ENCODE measurements at regions not wholly inside any gene's neighbourhood (a gene's known extent, or its start where the extent isn't known, plus 50 kb on each side); places are given as distances from the start of the nearest gene placed in this dataset.

GRCh38 chr4:154137320-154137905 is 348.5 kb upstream of the SFRP2 start:
- TF ChIP-seq CTCF (IDR thresholded peaks at IDR 0.05; ENCODE audit: unreplicated experiment): no peak
- H3K36me3 Mint-ChIP-seq (ENCODE audit: insufficient read depth, unreplicated experiment): no peaks in the 10 kb centered on the region
- no TSS peak for BruUV-seq (replicated peaks)
- H3K9me3 Mint-ChIP-seq (ENCODE audit: unreplicated experiment): no peaks in the 10 kb centered on the region
- intact Hi-C loops (cut with micrococcal nuclease): no loop called here
- H3K27ac Mint-ChIP-seq (ENCODE audit: low read depth, unreplicated experiment): no peak overlapping the region
- no peaks in the 10 kb centered on the region for H3K27me3 Mint-ChIP-seq (ENCODE audit: insufficient read depth, unreplicated experiment)
- no peak for DNase-seq (ENCODE audit: unreplicated experiment)
- CTCF ChIA-PET: interaction anchor here (0.8 kb wide), 1 partner anchor 261 kb away, joined by 3 read pairs; no protein-coding TSS in a partner anchor
- no peak overlapping the region for H3K4me3 Mint-ChIP-seq (ENCODE audit: unreplicated experiment)
- POLR2A ChIA-PET: no interaction called here
- H3K4me1 Mint-ChIP-seq (ENCODE audit: insufficient read depth, unreplicated experiment): peaks cover 13% of the 10 kb centered on the region

GRCh38 chr4:154135576-154135975 is 346.7 kb upstream of the SFRP2 start:
- POLR2A ChIA-PET: no interaction called here
- H3K9me3 Mint-ChIP-seq (ENCODE audit: unreplicated experiment): no peaks in the 10 kb centered on the region
- TF ChIP-seq CTCF (IDR thresholded peaks at IDR 0.05; ENCODE audit: unreplicated experiment): no peak
- no peak for DNase-seq (ENCODE audit: unreplicated experiment)
- peaks cover 17% of the 10 kb centered on the region for H3K4me1 Mint-ChIP-seq (ENCODE audit: insufficient read depth, unreplicated experiment)
- no peak overlapping the region for H3K27ac Mint-ChIP-seq (ENCODE audit: low read depth, unreplicated experiment)
- no peak overlapping the region for H3K4me3 Mint-ChIP-seq (ENCODE audit: unreplicated experiment)
- H3K36me3 Mint-ChIP-seq (ENCODE audit: insufficient read depth, unreplicated experiment): no peaks in the 10 kb centered on the region
- intact Hi-C loops (cut with micrococcal nuclease): no loop called here
- no TSS peak for BruUV-seq (replicated peaks)
- CTCF ChIA-PET: no interaction called here
- no peaks in the 10 kb centered on the region for H3K27me3 Mint-ChIP-seq (ENCODE audit: insufficient read depth, unreplicated experiment)

GRCh38 chr4:154132406-154132805 is 343.5 kb upstream of the SFRP2 start:
- ChIA-PET CTCF (no interaction called here), POLR2A (interaction anchor here (0.6 to 1.2 kb wide), 3 partner anchors 9 to 73 kb away, joined by 3 to 4 read pairs (median 4); no protein-coding TSS in a partner anchor)
- intact Hi-C loops (cut with micrococcal nuclease): no loop called here
- Mint-ChIP-seq H3K36me3 (ENCODE audit: insufficient read depth, unreplicated experiment) (no peaks in the 10 kb centered on the region), H3K27me3 (ENCODE audit: insufficient read depth, unreplicated experiment) (no peaks in the 10 kb centered on the region), H3K27ac (ENCODE audit: low read depth, unreplicated experiment) (no peak overlapping the region), H3K9me3 (ENCODE audit: unreplicated experiment) (no peaks in the 10 kb centered on the region), H3K4me3 (ENCODE audit: unreplicated experiment) (no peak overlapping the region), H3K4me1 (ENCODE audit: insufficient read depth, unreplicated experiment) (peaks cover 17% of the 10 kb centered on the region)
- no TSS peak for BruUV-seq (replicated peaks)
- no peak for TF ChIP-seq CTCF (IDR thresholded peaks at IDR 0.05; ENCODE audit: unreplicated experiment)
- DNase-seq (ENCODE audit: unreplicated experiment): no peak

- TF ChIP-seq CTCF (IDR thresholded peaks at IDR 0.05; ENCODE audit: unreplicated experiment): no peak
- Mint-ChIP-seq H3K4me3 (ENCODE audit: unreplicated experiment) (no peak overlapping the region), H3K27ac (ENCODE audit: low read depth, unreplicated experiment) (no peak overlapping the region), H3K36me3 (ENCODE audit: insufficient read depth, unreplicated experiment) (no peaks in the 10 kb centered on the region), H3K27me3 (ENCODE audit: insufficient read depth, unreplicated experiment) (no peaks in the 10 kb centered on the region), H3K4me1 (ENCODE audit: insufficient read depth, unreplicated experiment) (peaks cover 17% of the 10 kb centered on the region), H3K9me3 (ENCODE audit: unreplicated experiment) (no peaks in the 10 kb centered on the region)
- intact Hi-C loops (cut with micrococcal nuclease): no loop called here
- peak; percentile 18 for DNase-seq (ENCODE audit: unreplicated experiment)
- POLR2A ChIA-PET: no interaction called here
- CTCF ChIA-PET: interaction anchor here (1.0 kb wide), 1 partner anchor 341 kb away, joined by 3 read pairs; no protein-coding TSS in a partner anchor
- BruUV-seq (replicated peaks): no TSS peak
Observed at GRCh38 chr4:154126276-154126675, 337.4 kb upstream of the SFRP2 start.
